HepG2 (cell line): ENCODE measurements at regions not wholly inside any gene's neighbourhood (a gene's known extent, or its start where the extent isn't known, plus 50 kb on each side); places are given as distances from the start of the nearest gene placed in this dataset.

Experiments used
- ATAC-seq: fragments of 200-7000 bp; cut with Tn5 transposase; 3 replicates; pipeline ENCODE4 v1.9.1; 2020; ENCODE audit warnings: mild to moderate bottlenecking, moderate library complexity
- BruUV-seq: library from RNA; stranded (reverse); fragments of 400-500 nt; replicated peaks from 2 replicates; lab custom pipeline; 2021; lab: Mats Ljungman, UMichigan
- CTCF ChIA-PET: fragments of 300-600 bp; formaldehyde crosslinking; extraction: SDS; loops from one replicate; lab custom pipeline; 2021; ENCODE audit warnings: low total read pairs, inconsistent platforms, low intra/inter-chr PET ratio; lab: Yijun Ruan, JAX
- POLR2A ChIA-PET: fragments of 350-600 bp; sonication (Branson Sonifier 250); formaldehyde crosslinking; loops from one replicate; lab custom pipeline; 2020; ENCODE audit warnings: antibody characterized with exemption, inconsistent platforms; lab: Yijun Ruan, JAX
- DNase-seq: peaks from one replicate; pipeline ENCODE4 v3.0.0-alpha.2; 2015; ENCODE audit warnings: low spot score
- FAIRE-seq: peaks from 3 replicates; lab custom pipeline; 2011; peaks lifted over from hg19 to GRCh38; lab: Jason Lieb, UNC
- H2AFZ ChIP-seq: one replicate; pipeline ENCODE4 v1.6.1; 2011; ENCODE audit warnings: low read length, inconsistent platforms
- H3K27ac ChIP-seq: fragments of 300-600 bp; 3 replicates; pipeline ENCODE4 v1.8.0; 2011; ENCODE audit warnings: mixed run types, mild to moderate bottlenecking, mixed read lengths, low read length, inconsistent platforms; ENCODE audit not compliant: insufficient read depth; ENCODE audit errors: extremely low read length
- H3K27me3 ChIP-seq, 2 experiments: fragments of 200-600 bp in 1 of 2; 2 replicates in 1 of 2; 3 replicates in 1 of 2; pipeline versions ENCODE4 v1.6.0 to v1.8.0; 2011; ENCODE audit warnings: low read length in 2 of 2, mild to moderate bottlenecking in 2 of 2, moderate library complexity in 2 of 2, inconsistent platforms in 1 of 2; ENCODE audit not compliant: insufficient read depth in 2 of 2, control insufficient read depth in 1 of 2
- H3K36me3 ChIP-seq, 2 experiments: fragments of 200-600 bp in 1 of 2; replicated peaks in 1 of 2; 2 replicates in 1 of 2; 3 replicates in 1 of 2; pipeline versions ENCODE4 v1.5.1 to v1.8.0; 2011; ENCODE audit warnings: low read length in 2 of 2, inconsistent platforms in 1 of 2; ENCODE audit not compliant: insufficient read depth in 2 of 2, control insufficient read depth in 1 of 2
- H3K4me1 ChIP-seq: 2 replicates; pipeline ENCODE4 v1.5.1; 2012; ENCODE audit warnings: low read length, inconsistent platforms; ENCODE audit not compliant: insufficient read depth
- H3K4me2 ChIP-seq: 2 replicates; pipeline ENCODE4 v1.6.0; 2011; ENCODE audit warnings: low read depth, low read length, inconsistent platforms
- H3K4me3 ChIP-seq, 3 experiments: fragments of 200-600 bp in 1 of 3; sonication (generic), shearing (Covaris generic) in 1 of 3; replicated peaks in 1 of 3; 2 replicates each; pipeline ENCODE4 v1.5.1; 2011 to 2016; ENCODE audit warnings: low read length in 3 of 3, inconsistent platforms in 2 of 3, low read depth in 2 of 3, mild to moderate bottlenecking in 2 of 3, control low read depth in 1 of 3, mixed read lengths in 1 of 3; ENCODE audit not compliant: insufficient read depth in 1 of 3
- H3K79me2 ChIP-seq: one replicate; pipeline ENCODE4 v1.6.1; 2011; ENCODE audit warnings: low read length, inconsistent platforms; ENCODE audit not compliant: insufficient read depth
- H3K9ac ChIP-seq: 2 replicates; pipeline ENCODE4 v1.6.0; 2011; ENCODE audit warnings: mild to moderate bottlenecking, low read depth, low read length, inconsistent platforms; ENCODE audit not compliant: insufficient read depth
- H3K9me3 ChIP-seq: 2 replicates; pipeline ENCODE4 v1.5.1; 2012; ENCODE audit warnings: mild to moderate bottlenecking, low read length
- H4K20me1 ChIP-seq: 2 replicates; pipeline ENCODE4 v1.6.0; 2011; ENCODE audit warnings: inconsistent platforms, mild to moderate bottlenecking, low read length, moderate library complexity; ENCODE audit not compliant: insufficient read depth
- BORCS8-MEF2B ChIP-seq: sonication (generic); formaldehyde crosslinking; IDR thresholded peaks from 2 replicates; pipeline ENCODE4 v1.8.0; 2022; ENCODE audit warnings: mild to moderate bottlenecking, missing genetic modification reagents
- PRMT3 ChIP-seq: sonication (generic); formaldehyde crosslinking; IDR thresholded peaks from 2 replicates; pipeline ENCODE4 v1.8.1; 2022; ENCODE audit warnings: low read depth, mild to moderate bottlenecking, moderate library complexity, missing genetic modification reagents, borderline replicate concordance
- ZBTB7A ChIP-seq: sonication (generic); formaldehyde crosslinking; IDR thresholded peaks from 2 replicates; pipeline ENCODE4 v1.8.0; 2022; ENCODE audit warnings: mild to moderate bottlenecking, missing genetic modification reagents
- ZKSCAN1 ChIP-seq: fragments of 150-350 bp; IDR thresholded peaks from 2 replicates; pipeline ENCODE4 v1.6.1; 2014; ENCODE audit warnings: low read length
- ZNF33B ChIP-seq: sonication (generic); formaldehyde crosslinking; IDR thresholded peaks from 2 replicates; pipeline ENCODE4 v1.5.1; 2020; ENCODE audit warnings: mild to moderate bottlenecking, missing genetic modification reagents
- ZNF496 ChIP-seq: sonication (generic); formaldehyde crosslinking; IDR thresholded peaks from 2 replicates; pipeline ENCODE4 v1.8.1; 2023; ENCODE audit warnings: mild to moderate bottlenecking, moderate library complexity, missing genetic modification reagents; ENCODE audit not compliant: insufficient replicate concordance
- ZNF768 ChIP-seq: sonication (generic); formaldehyde crosslinking; IDR thresholded peaks from 2 replicates; pipeline ENCODE4 v1.4.0; 2020; ENCODE audit warnings: missing genetic modification reagents
- WGBS: methylation state at CpG from one replicate; pipeline ENCODE4 v1.1.6; 2017; ENCODE audit warnings: low lambda C conversion rate; 5-methylcytosine and 5-hydroxymethylcytosine counted together
- in situ Hi-C: cut with HindIII; loops from 2 replicates; pipeline ENCODE4 v1.10.0; 2017; ENCODE audit warnings: low pct_unique_long_range_greater_than_20kb; ENCODE audit not compliant: extremely low pct_ligation_motif_present
- intact Hi-C: fragments of 100-400 bp; cut with micrococcal nuclease; formaldehyde crosslinking; loops from one replicate; pipeline ENCODE4 v1.10.0; 2022; ENCODE audit not compliant: unreplicated experiment
- TF ChIP-seq, protein P1 (sequence below): sonication (generic); formaldehyde crosslinking; IDR thresholded peaks from 2 replicates; pipeline ENCODE4 v1.8.0; 2022; ENCODE audit warnings: mild to moderate bottlenecking, missing genetic modification reagents; ENCODE audit not compliant: insufficient replicate concordance
- TF ChIP-seq, protein P2 (sequence below): sonication (generic); formaldehyde crosslinking; IDR thresholded peaks from 2 replicates; pipeline ENCODE4 v1.4.0; 2020; ENCODE audit warnings: missing genetic modification reagents
- TF ChIP-seq, protein P3 (sequence below): sonication (generic); formaldehyde crosslinking; IDR thresholded peaks from 2 replicates; pipeline ENCODE4 v1.8.0; 2022; ENCODE audit warnings: missing genetic modification reagents, mild to moderate bottlenecking, moderate library complexity, borderline replicate concordance
- TF ChIP-seq, protein P4 (sequence below): sonication (generic); formaldehyde crosslinking; conservative IDR thresholded peaks from 2 replicates; pipeline ENCODE4 v1.8.0; 2022; ENCODE audit warnings: missing genetic modification reagents

DNA sequence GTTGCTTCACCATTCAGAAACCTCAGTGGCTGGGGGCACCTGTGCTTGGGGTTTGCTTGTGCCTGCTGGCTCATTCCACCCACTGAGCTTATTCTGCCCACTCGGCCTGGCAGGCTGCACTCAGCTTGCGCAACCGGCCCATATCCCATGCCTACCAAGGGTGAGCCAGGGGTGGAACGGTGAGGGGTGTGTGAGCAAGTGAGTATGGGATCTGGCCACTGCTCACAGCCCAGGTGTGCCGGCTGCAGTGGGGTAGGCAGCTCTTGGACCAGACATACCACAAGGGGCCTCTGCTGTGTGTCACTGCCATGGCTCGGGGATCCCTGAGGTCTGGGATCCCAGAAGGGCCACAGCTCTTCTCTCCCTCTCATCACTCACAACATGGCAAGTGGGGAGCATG is 1000.5 kb upstream of the CRIM1 start:
- no peak for FAIRE-seq
- Histone ChIP-seq H2AFZ (no peak overlapping the region), H3K4me1 (no peaks in the 10 kb centered on the region), H3K9me3 (peaks cover 47% of the 10 kb centered on the region), H3K4me3 (no peak overlapping the region), H3K4me2 (no peak overlapping the region), H3K27me3 (no peaks in the 10 kb centered on the region; a peak in 1 of 5 replicates), H4K20me1 (no peaks in the 10 kb centered on the region), H3K79me2 (no peaks in the 10 kb centered on the region), H3K36me3 (no peaks in the 10 kb centered on the region), H3K27ac (no peak overlapping the region), H3K9ac (no peak overlapping the region)
- in situ Hi-C loops (no loop called here), intact Hi-C loops (no loop called here)
- BruUV-seq: no TSS peak
- CTCF ChIA-PET: no interaction called here
- no peak for DNase-seq
- 11% methylated on average over 3 of the region's 6 CpGs for WGBS
- POLR2A ChIA-PET: no interaction called here
- no peak for TF ChIP-seq ZKSCAN1
- TF ChIP-seq, protein P1, sequence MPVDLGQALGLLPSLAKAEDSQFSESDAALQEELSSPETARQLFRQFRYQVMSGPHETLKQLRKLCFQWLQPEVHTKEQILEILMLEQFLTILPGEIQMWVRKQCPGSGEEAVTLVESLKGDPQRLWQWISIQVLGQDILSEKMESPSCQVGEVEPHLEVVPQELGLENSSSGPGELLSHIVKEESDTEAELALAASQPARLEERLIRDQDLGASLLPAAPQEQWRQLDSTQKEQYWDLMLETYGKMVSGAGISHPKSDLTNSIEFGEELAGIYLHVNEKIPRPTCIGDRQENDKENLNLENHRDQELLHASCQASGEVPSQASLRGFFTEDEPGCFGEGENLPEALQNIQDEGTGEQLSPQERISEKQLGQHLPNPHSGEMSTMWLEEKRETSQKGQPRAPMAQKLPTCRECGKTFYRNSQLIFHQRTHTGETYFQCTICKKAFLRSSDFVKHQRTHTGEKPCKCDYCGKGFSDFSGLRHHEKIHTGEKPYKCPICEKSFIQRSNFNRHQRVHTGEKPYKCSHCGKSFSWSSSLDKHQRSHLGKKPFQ (CRISPR knock-in tag): no peak
- TF ChIP-seq, protein P2, sequence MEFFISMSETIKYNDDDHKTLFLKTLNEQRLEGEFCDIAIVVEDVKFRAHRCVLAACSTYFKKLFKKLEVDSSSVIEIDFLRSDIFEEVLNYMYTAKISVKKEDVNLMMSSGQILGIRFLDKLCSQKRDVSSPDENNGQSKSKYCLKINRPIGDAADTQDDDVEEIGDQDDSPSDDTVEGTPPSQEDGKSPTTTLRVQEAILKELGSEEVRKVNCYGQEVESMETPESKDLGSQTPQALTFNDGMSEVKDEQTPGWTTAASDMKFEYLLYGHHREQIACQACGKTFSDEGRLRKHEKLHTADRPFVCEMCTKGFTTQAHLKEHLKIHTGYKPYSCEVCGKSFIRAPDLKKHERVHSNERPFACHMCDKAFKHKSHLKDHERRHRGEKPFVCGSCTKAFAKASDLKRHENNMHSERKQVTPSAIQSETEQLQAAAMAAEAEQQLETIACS (CRISPR knock-in tag): no peak
- no peak for TF ChIP-seq ZNF768
- no peak for TF ChIP-seq ZNF33B (CRISPR knock-in tag)
- TF ChIP-seq ZBTB7A (CRISPR knock-in tag): no peak
- ATAC-seq: no peak

DNA sequence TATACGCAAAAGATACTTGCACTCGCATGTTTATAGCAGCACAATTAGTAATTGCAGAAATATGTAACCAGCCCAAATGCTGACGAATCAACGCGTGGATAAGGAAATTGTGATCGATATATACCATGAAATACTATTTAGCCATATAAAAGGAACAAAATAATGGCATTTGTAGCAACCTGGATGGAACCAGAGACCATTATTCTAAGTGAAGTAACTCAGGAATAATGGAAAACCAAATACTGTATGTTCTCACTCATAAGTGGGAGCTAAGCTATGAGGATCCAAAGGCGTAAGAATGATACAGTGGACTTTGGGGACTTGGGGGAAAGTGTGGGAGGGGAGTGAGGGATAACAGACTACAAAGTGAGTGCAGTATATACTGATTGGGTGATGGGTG is 1008.0 kb upstream of the CRIM1 start:
- intact Hi-C loops (loop anchor here (10.0 kb wide), 2 partner anchors 313 to 1333 kb away; no protein-coding TSS in a partner anchor), in situ Hi-C loops (no loop called here)
- no peaks in the 10 kb centered on the region for H3K36me3 ChIP-seq
- ChIA-PET CTCF (no interaction called here), POLR2A (no interaction called here)
- H3K27me3 ChIP-seq: no peaks in the 10 kb centered on the region
- BruUV-seq: no TSS peak
- no peak overlapping the region for H3K27ac ChIP-seq
- H3K9ac ChIP-seq: no peak overlapping the region
- ATAC-seq (no peak), DNase-seq (no peak), FAIRE-seq (no peak)
- H4K20me1 ChIP-seq: no peaks in the 10 kb centered on the region
- 19% methylated on average over 7 of the region's 7 CpGs for WGBS
- H3K79me2 ChIP-seq: no peaks in the 10 kb centered on the region
- H3K4me1 ChIP-seq: no peaks in the 10 kb centered on the region
- H3K4me2 ChIP-seq: no peak overlapping the region
- peaks cover 11% of the 10 kb centered on the region for H3K9me3 ChIP-seq
- H2AFZ ChIP-seq: no peak overlapping the region
- no peak overlapping the region for H3K4me3 ChIP-seq
- TF ChIP-seq PRMT3 (CRISPR knock-in tag): no peak
- no peak for TF ChIP-seq BORCS8-MEF2B
- TF ChIP-seq ZNF496 (CRISPR knock-in tag): no peak
- TF ChIP-seq, protein P3, sequence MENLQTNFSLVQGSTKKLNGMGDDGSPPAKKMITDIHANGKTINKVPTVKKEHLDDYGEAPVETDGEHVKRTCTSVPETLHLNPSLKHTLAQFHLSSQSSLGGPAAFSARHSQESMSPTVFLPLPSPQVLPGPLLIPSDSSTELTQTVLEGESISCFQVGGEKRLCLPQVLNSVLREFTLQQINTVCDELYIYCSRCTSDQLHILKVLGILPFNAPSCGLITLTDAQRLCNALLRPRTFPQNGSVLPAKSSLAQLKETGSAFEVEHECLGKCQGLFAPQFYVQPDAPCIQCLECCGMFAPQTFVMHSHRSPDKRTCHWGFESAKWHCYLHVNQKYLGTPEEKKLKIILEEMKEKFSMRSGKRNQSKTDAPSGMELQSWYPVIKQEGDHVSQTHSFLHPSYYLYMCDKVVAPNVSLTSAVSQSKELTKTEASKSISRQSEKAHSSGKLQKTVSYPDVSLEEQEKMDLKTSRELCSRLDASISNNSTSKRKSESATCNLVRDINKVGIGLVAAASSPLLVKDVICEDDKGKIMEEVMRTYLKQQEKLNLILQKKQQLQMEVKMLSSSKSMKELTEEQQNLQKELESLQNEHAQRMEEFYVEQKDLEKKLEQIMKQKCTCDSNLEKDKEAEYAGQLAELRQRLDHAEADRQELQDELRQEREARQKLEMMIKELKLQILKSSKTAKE (CRISPR knock-in tag): no peak
- TF ChIP-seq, protein P4, sequence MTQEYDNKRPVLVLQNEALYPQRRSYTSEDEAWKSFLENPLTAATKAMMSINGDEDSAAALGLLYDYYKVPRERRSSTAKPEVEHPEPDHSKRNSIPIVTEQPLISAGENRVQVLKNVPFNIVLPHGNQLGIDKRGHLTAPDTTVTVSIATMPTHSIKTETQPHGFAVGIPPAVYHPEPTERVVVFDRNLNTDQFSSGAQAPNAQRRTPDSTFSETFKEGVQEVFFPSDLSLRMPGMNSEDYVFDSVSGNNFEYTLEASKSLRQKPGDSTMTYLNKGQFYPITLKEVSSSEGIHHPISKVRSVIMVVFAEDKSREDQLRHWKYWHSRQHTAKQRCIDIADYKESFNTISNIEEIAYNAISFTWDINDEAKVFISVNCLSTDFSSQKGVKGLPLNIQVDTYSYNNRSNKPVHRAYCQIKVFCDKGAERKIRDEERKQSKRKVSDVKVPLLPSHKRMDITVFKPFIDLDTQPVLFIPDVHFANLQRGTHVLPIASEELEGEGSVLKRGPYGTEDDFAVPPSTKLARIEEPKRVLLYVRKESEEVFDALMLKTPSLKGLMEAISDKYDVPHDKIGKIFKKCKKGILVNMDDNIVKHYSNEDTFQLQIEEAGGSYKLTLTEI (CRISPR knock-in tag): no peak
